Kidney epithelial cell (primary cell): ENCODE measurements at regions not wholly inside any gene's neighbourhood (a gene's known extent, or its start where the extent isn't known, plus 50 kb on each side); places are given as distances from the start of the nearest gene placed in this dataset.

Source experiments
- DNase-seq: peaks from one replicate; pipeline ENCODE4 v3.0.0-alpha.2; 2010; ENCODE audit warnings: low read depth
- H3K27me3 ChIP-seq: 2 replicates; pipeline ENCODE4 v1.6.0; 2011; ENCODE audit warnings: low read length; ENCODE audit not compliant: control insufficient read depth, insufficient read depth
- H3K36me3 ChIP-seq: 2 replicates; pipeline ENCODE4 v1.5.1; 2011; ENCODE audit warnings: low read length; ENCODE audit not compliant: control insufficient read depth, insufficient read depth
- H3K4me3 ChIP-seq: 2 replicates; pipeline ENCODE4 v1.5.1; 2011; ENCODE audit warnings: low read depth, mild to moderate bottlenecking, control low read depth, low read length
- CTCF ChIP-seq: IDR thresholded peaks from 2 replicates; pipeline ENCODE4 v1.5.1; 2011; ENCODE audit warnings: mild to moderate bottlenecking, moderate library complexity, low read length, control low read depth, inconsistent platforms; ENCODE audit not compliant: insufficient read depth, poor library complexity, severe bottlenecking

- no peak for DNase-seq
- Histone ChIP-seq H3K36me3 (no peaks in the 10 kb centered on the region), H3K27me3 (no peaks in the 10 kb centered on the region), H3K4me3 (no peak overlapping the region)
- no peak for TF ChIP-seq CTCF
Observed at GRCh38 chr3:31013843-31014242, 119.4 kb upstream of the GADL1 start.

- Histone ChIP-seq H3K4me3 (no peak overlapping the region), H3K36me3 (no peaks in the 10 kb centered on the region), H3K27me3 (no peaks in the 10 kb centered on the region)
- TF ChIP-seq CTCF, result no peak
- DNase-seq, result peak; percentile 18
Observed at GRCh38 chr3:31014317-31015040, 120.0 kb upstream of the GADL1 start.

DNA sequence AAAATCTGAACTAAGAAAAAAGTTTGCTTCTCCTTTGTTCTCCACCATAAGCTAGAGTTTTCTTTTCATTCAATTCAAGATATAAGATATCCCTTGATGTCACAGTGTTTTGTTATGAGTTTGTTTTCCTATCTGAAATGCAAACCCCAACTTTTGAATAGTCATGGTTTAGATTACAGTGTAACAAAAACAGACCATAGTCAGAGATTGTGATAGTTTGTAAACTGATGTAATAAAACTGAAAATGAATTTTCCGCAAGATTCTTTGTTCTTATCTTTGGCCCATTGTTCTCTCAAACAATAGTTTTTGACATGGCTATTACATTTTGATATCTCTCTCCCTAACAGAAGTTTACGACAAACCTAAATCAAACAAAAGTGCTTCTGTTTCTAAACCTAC, 121.7 kb upstream of the GADL1 start:
- Histone ChIP-seq H3K27me3 (no peaks in the 10 kb centered on the region), H3K4me3 (no peak overlapping the region), H3K36me3 (no peaks in the 10 kb centered on the region)
- DNase-seq, result no peak
- TF ChIP-seq CTCF, result no peak

DNA sequence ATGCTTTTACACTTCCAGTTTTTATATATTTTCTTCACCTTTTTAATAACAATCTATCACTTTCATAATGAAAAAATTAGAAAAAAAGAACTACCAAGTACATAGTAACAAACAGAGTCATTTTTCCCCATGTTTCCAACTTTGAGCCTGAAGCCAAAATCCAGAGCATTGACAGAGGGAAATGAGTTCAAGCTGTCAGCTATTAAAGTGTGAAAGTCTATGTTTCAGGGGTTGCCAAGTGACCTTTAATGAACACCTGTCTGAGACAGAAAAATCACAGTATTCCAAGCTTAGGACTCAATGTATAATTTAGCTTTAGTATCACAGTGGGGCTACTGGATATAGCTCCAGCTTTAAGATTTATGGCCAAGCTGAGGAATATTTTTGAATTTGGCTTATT, 128.3 kb upstream of the GADL1 start:
- DNase-seq, result no peak
- H3K36me3 ChIP-seq, result no peaks in the 10 kb centered on the region
- TF ChIP-seq CTCF, result no peak
- no peak overlapping the region for H3K4me3 ChIP-seq
- H3K27me3 ChIP-seq, result no peaks in the 10 kb centered on the region

DNA sequence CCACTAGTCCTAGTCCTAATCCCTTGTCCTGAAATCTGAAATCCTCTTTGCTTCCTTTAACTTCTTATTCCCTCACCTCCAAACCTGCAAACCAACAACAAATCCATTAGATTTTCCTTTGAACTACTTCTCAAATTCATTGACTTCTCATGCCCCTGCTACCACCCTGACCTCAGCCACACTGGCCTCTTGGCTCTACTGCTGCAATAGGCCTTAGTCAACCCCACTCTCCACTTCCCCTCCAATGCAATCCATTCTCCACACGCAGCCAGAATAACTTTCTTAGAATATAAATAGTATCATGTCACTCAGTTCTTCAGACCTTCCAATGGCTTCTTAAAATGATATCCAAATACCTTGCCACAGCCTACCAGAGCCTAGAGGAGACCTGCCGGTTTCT, 131.1 kb upstream of the GADL1 start:
- no peak for TF ChIP-seq CTCF
- Histone ChIP-seq H3K27me3 (no peaks in the 10 kb centered on the region), H3K36me3 (no peaks in the 10 kb centered on the region), H3K4me3 (no peak overlapping the region)
- no peak for DNase-seq

DNA sequence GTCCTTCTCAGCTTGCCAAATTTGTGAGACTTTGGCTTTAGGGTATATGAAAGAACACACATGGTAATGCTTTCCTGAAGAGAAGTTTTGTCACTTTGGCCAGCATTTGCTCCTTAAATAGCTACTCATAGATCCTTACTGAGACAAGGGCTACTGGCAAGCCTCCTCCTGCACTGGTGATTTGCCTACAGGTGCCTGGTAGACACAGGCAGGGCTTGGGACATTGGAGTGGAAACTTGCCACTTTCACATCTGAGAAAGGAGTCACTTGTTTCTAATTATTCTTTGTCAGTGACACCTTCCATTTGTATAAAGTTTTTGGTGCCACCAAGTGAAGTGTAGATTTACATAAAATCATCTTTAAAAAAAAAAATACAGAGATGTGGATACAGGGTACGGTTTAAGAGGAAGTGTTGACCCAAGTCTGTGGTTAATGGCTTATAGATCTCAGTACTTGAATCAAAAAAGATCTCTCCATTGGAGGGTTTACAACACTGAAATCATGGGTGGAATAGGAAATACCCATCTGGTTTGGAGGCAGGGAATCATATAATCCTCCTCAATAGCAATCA, 132.8 kb upstream of the GADL1 start:
- Histone ChIP-seq H3K27me3 (no peaks in the 10 kb centered on the region), H3K4me3 (no peak overlapping the region), H3K36me3 (no peaks in the 10 kb centered on the region)
- DNase-seq, result no peak
- TF ChIP-seq CTCF, result no peak
